Transverse colon (tissue), 4 donors: ENCODE measurements at regions not wholly inside any gene's neighbourhood (a gene's known extent, or its start where the extent isn't known, plus 50 kb on each side); places are given as distances from the start of the nearest gene placed in this dataset.

ENCODE experiments used
- DNase-seq: peaks from one replicate; pipeline ENCODE4 v3.0.0-alpha.2; 2019
- H3K27ac ChIP-seq, 4 donors: fragments of 200-600 bp; sonication (generic); 2 replicates each; pipeline ENCODE4 v1.5.1; 2016 to 2018; ENCODE audit warnings: inconsistent platforms in 4 of 4
- H3K27me3 ChIP-seq: fragments of 200-600 bp; sonication (generic); 2 replicates; pipeline ENCODE4 v1.5.1; 2017; ENCODE audit warnings: inconsistent platforms
- H3K36me3 ChIP-seq, 4 donors: fragments of 200-600 bp; sonication (generic); 2 replicates each; pipeline ENCODE4 v1.5.1; 2017 to 2019; ENCODE audit warnings: inconsistent platforms in 4 of 4
- H3K4me1 ChIP-seq, 4 donors: fragments of 200-600 bp; sonication (generic); 2 replicates each; pipeline ENCODE4 v1.5.1; 2017 to 2020; ENCODE audit warnings: inconsistent platforms in 4 of 4
- H3K4me3 ChIP-seq, 4 donors: fragments of 200-600 bp; sonication (generic); 1 replicate in 1 of 4; 2 replicates in 3 of 4; pipeline versions ENCODE4 v1.5.1 to v1.6.1; 2017 to 2019; ENCODE audit warnings: inconsistent platforms in 4 of 4
- H3K9me3 ChIP-seq, 2 donors: fragments of 200-600 bp; sonication (generic); 2 replicates each; pipeline ENCODE4 v1.5.1; 2017 to 2019; ENCODE audit warnings: inconsistent platforms in 2 of 2
- EP300 ChIP-seq: sonication (generic); formaldehyde crosslinking; IDR thresholded peaks from one replicate; pipeline ENCODE4 v1.6.1; 2017; ENCODE audit warnings: antibody characterized with exemption, low read depth
- POLR2A ChIP-seq: fragments of 450-650 bp; IDR thresholded peaks from one replicate; pipeline ENCODE4 v1.6.1; 2016; ENCODE audit warnings: antibody characterized with exemption, mild to moderate bottlenecking, moderate library complexity
- POLR2AphosphoS5 ChIP-seq, 3 donors: sonication (generic); formaldehyde crosslinking; IDR thresholded peaks; one replicate each; pipeline ENCODE4 v1.6.1; 2016; ENCODE audit warnings: antibody characterized with exemption in 3 of 3
- WGBS, 2 donors: methylation state at CpG; one replicate each; pipeline ENCODE4 v1.1.5; 2018; ENCODE audit warnings: low coverage in 1 of 2; 5-methylcytosine and 5-hydroxymethylcytosine counted together
- in situ Hi-C, 4 donors: fragments of 200-750 bp; cut with MboI; loops; one replicate each; pipeline versions ENCODE4 v1.15.0 to v1.15.1; 2017; ENCODE audit warnings: low sequenced_read_pairs in 3 of 4, low pct_ligation_motif_present in 1 of 4, low pct_unique_long_range_greater_than_20kb in 1 of 4
- intact Hi-C: fragments of 100-400 bp; cut with DNase I; formaldehyde crosslinking; loops from one replicate; pipeline ENCODE4 v1.15.1; 2023; ENCODE audit warnings: low total_unique reads
- TF ChIP-seq, protein P1 (sequence below), 5 experiments: fragments of 200-600 bp in 3 of 5; fragments of 450-650 bp in 2 of 5; sonication (generic) in 3 of 5; IDR thresholded peaks; 1 replicate in 2 of 5; 2 replicates in 3 of 5; pipeline ENCODE4 v1.5.1; 2016 to 2017; ENCODE audit warnings: antibody characterized with exemption in 5 of 5, inconsistent platforms in 3 of 5, mild to moderate bottlenecking in 2 of 5, moderate library complexity in 1 of 5

DNA sequence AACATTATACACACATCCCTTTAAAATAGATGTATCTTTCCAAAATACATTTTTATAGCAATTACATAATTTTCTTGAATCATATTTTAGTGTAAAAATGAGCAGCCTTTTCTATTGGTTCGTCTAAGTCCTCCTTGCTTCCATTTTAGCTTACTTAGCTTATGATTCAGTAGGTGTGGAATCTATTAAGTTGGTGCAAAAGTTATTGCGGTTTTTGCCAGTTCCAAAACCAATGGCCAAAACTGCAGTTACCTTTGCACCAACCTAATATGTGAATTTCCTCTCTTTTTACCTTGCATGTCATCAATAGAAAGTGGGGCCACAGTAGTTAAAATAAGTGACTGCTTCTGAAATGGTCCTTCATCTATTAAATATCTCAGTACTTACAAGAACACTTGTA is 279.0 kb downstream of the OTUD1 start:
- in situ Hi-C loops (loop anchor here in 2 of 4 donors (25.0 kb wide), 1 partner anchor 406 kb away; no protein-coding TSS in a partner anchor), intact Hi-C loops (no loop called here)
- TF ChIP-seq, protein P1, sequence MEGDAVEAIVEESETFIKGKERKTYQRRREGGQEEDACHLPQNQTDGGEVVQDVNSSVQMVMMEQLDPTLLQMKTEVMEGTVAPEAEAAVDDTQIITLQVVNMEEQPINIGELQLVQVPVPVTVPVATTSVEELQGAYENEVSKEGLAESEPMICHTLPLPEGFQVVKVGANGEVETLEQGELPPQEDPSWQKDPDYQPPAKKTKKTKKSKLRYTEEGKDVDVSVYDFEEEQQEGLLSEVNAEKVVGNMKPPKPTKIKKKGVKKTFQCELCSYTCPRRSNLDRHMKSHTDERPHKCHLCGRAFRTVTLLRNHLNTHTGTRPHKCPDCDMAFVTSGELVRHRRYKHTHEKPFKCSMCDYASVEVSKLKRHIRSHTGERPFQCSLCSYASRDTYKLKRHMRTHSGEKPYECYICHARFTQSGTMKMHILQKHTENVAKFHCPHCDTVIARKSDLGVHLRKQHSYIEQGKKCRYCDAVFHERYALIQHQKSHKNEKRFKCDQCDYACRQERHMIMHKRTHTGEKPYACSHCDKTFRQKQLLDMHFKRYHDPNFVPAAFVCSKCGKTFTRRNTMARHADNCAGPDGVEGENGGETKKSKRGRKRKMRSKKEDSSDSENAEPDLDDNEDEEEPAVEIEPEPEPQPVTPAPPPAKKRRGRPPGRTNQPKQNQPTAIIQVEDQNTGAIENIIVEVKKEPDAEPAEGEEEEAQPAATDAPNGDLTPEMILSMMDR (IDR thresholded peaks at IDR 0.05) = no peak
- TF ChIP-seq POLR2AphosphoS5 (IDR thresholded peaks at IDR 0.05) (no peak), POLR2A (no peak), EP300 (no peak)
- no peak for DNase-seq
- Histone ChIP-seq H3K36me3 (no peaks in the 10 kb centered on the region), H3K4me1 (no peaks in the 10 kb centered on the region), H3K27ac (no peak overlapping the region), H3K4me3 (no peak overlapping the region), H3K27me3 (no peaks in the 10 kb centered on the region), H3K9me3 (no peaks in the 10 kb centered on the region)
- 56 to 57% methylated on average over 2 of the region's 2 CpGs for WGBS, 2 donors

DNA sequence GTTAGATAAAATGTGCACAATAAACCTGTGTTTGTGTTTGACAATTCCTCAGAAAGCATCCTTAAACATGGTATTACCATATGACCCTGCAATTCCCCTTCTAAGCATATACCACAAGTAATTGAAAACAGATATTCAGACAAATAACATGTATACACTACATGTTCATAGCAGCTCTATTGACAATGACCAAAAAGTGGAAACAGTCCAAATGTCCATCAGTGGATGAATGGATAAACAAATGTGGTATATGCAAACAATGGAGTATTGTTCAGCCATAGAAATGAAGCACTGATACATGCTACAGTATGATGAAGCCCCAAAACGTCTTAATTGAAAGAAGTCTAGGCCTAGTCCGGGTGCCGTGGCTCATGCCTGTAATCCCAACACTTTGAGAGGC is 280.1 kb downstream of the OTUD1 start:
- TF ChIP-seq, protein P1 (IDR thresholded peaks at IDR 0.05) = no peak
- no peak for TF ChIP-seq POLR2AphosphoS5 (IDR thresholded peaks at IDR 0.05)
- TF ChIP-seq EP300 = no peak
- TF ChIP-seq POLR2A = no peak
- Histone ChIP-seq H3K27ac (no peak overlapping the region), H3K4me1 (no peaks in the 10 kb centered on the region), H3K4me3 (no peak overlapping the region), H3K27me3 (no peaks in the 10 kb centered on the region), H3K9me3 (no peaks in the 10 kb centered on the region), H3K36me3 (no peaks in the 10 kb centered on the region)
- in situ Hi-C loops (loop anchor here in 2 of 4 donors (25.0 kb wide), 1 partner anchor 407 kb away; no protein-coding TSS in a partner anchor), intact Hi-C loops (no loop called here)
- no peak for DNase-seq
- 64 to 85% methylated on average over 3 of the region's 3 CpGs for WGBS, 2 donors

DNA sequence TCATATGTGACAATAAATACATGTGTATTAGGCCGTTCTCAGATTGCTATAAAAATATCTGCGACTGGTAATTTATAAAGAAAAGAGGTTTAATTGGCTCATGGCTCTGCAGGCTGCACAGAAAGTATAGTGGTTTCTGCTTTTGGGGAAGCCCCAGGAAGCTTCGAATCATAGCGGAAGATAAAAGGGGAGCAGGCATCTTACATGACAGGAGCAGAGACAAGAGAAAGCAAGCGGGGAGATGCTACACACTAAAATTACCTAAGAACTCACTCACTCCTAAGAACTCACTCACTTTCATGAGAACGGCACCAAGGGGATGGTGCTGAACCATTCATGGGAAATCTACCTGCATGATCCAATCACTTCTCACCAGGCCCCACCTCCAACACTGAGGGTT is 284.9 kb downstream of the OTUD1 start:
- TF ChIP-seq POLR2A = no peak
- no peak for TF ChIP-seq POLR2AphosphoS5 (IDR thresholded peaks at IDR 0.05)
- TF ChIP-seq, protein P1 (IDR thresholded peaks at IDR 0.05) = no peak
- no peak for TF ChIP-seq EP300
- intact Hi-C loops = no loop called here
- Histone ChIP-seq H3K4me1 (no peaks in the 10 kb centered on the region), H3K27ac (no peak overlapping the region), H3K36me3 (no peaks in the 10 kb centered on the region), H3K27me3 (no peaks in the 10 kb centered on the region), H3K4me3 (no peak overlapping the region), H3K9me3 (no peaks in the 10 kb centered on the region)
- in situ Hi-C loops = loop anchor here in 2 of 4 donors (25.0 kb wide), 1 partner anchor 411 kb away; no protein-coding TSS in a partner anchor
- 83 to 85% methylated on average over 5 to 6 of the region's 6 CpGs for WGBS, 2 donors
- DNase-seq = no peak

DNA sequence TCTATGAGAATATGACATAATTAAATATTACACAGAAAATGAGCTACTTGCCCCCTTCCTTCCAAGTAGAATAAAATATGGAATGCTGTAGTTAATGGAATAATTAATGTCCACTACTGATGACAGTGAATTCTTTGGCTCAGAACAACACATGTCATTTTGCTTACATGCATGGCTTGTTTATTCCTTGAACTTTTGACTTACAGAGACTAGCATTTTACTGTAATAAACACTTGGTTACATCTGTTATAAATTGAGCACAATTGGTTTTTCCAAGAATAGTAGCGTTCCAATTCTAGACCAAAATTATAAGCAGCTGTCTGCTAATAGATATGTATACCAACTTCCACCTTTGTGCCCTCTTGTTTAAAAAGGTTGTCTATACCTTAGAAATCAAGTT is 286.7 kb downstream of the OTUD1 start:
- WGBS, 2 donors = 81 to 83% methylated on average over 1 of the region's 1 CpG
- Histone ChIP-seq H3K27ac (no peak overlapping the region), H3K27me3 (no peaks in the 10 kb centered on the region), H3K4me3 (no peak overlapping the region), H3K9me3 (no peaks in the 10 kb centered on the region), H3K36me3 (no peaks in the 10 kb centered on the region), H3K4me1 (no peaks in the 10 kb centered on the region)
- DNase-seq = no peak
- intact Hi-C loops (no loop called here), in situ Hi-C loops (loop anchor here in 1 of 4 donors (25.0 kb wide), 1 partner anchor 112 kb away; no protein-coding TSS in a partner anchor)
- TF ChIP-seq, protein P1 (IDR thresholded peaks at IDR 0.05) = no peak
- TF ChIP-seq POLR2A (no peak), EP300 (no peak), POLR2AphosphoS5 (IDR thresholded peaks at IDR 0.05) (no peak)
